Mesendoderm (in vitro differentiated cells): ENCODE measurements at regions not wholly inside any gene's neighbourhood (a gene's known extent, or its start where the extent isn't known, plus 50 kb on each side); places are given as distances from the start of the nearest gene placed in this dataset.
A peak's percentile ranks its signal among the peaks of the same experiment; 100 is the strongest.

Experiments
- DNase-seq: peaks from one replicate; pipeline ENCODE4 v3.0.0; 2013
- H2AK5ac ChIP-seq: 2 replicates; pipeline ENCODE4 v1.6.1; 2013; ENCODE audit warnings: low read length, inconsistent platforms
- H2BK120ac ChIP-seq: 2 replicates; pipeline ENCODE4 v1.6.1; 2013; ENCODE audit warnings: low read depth, mild to moderate bottlenecking, low read length, moderate library complexity, mixed read lengths
- H2BK15ac ChIP-seq: replicated peaks from 2 replicates; pipeline ENCODE4 v1.6.1; 2013; ENCODE audit warnings: low read depth, mild to moderate bottlenecking, moderate library complexity
- H2BK5ac ChIP-seq: 2 replicates; pipeline ENCODE4 v1.6.1; 2013; ENCODE audit warnings: low read length, inconsistent platforms
- H3K18ac ChIP-seq: 2 replicates; pipeline ENCODE4 v1.6.1; 2013; ENCODE audit warnings: mild to moderate bottlenecking, low read length, mixed read lengths
- H3K23ac ChIP-seq: one replicate; pipeline ENCODE4 v1.6.1; 2013; ENCODE audit warnings: low read length
- H3K27ac ChIP-seq: 2 replicates; pipeline ENCODE4 v1.5.1; 2013; ENCODE audit warnings: low read depth, mild to moderate bottlenecking, inconsistent platforms, low read length, moderate library complexity
- H3K27me3 ChIP-seq: 2 replicates; pipeline ENCODE4 v1.6.1; 2013; ENCODE audit warnings: low read length, control low read depth, mild to moderate bottlenecking, inconsistent platforms; ENCODE audit not compliant: insufficient read depth, poor library complexity
- H3K36me3 ChIP-seq: 2 replicates; pipeline ENCODE4 v1.6.1; 2013; ENCODE audit warnings: low read length, inconsistent platforms; ENCODE audit not compliant: control insufficient read depth, insufficient read depth
- H3K4ac ChIP-seq: one replicate; pipeline ENCODE4 v1.6.1; 2013; ENCODE audit warnings: low read depth, mild to moderate bottlenecking, low read length, moderate library complexity
- H3K4me1 ChIP-seq: 2 replicates; pipeline ENCODE4 v1.6.1; 2013; ENCODE audit warnings: low read depth, low read length, inconsistent platforms; ENCODE audit not compliant: control insufficient read depth
- H3K4me2 ChIP-seq: 2 replicates; pipeline ENCODE4 v1.6.1; 2013; ENCODE audit warnings: low read length
- H3K4me3 ChIP-seq: 2 replicates; pipeline ENCODE4 v1.5.1; 2013; ENCODE audit warnings: mild to moderate bottlenecking, low read length
- H3K56ac ChIP-seq: one replicate; pipeline ENCODE4 v1.6.1; 2013; ENCODE audit warnings: low read length
- H3K79me1 ChIP-seq: 2 replicates; pipeline ENCODE4 v1.6.1; 2013; ENCODE audit warnings: low read length, inconsistent platforms
- H3K79me2 ChIP-seq: 2 replicates; pipeline ENCODE4 v1.6.1; 2013; ENCODE audit warnings: mild to moderate bottlenecking, low read length; ENCODE audit not compliant: control insufficient read depth, insufficient read depth
- H3K9ac ChIP-seq: 2 replicates; pipeline ENCODE4 v1.6.1; 2013; ENCODE audit warnings: low read length, inconsistent platforms
- H4K5ac ChIP-seq: one replicate; pipeline ENCODE4 v1.6.1; 2013; ENCODE audit warnings: low read length
- H4K8ac ChIP-seq: one replicate; pipeline ENCODE4 v1.6.1; 2013; ENCODE audit warnings: low read depth, mild to moderate bottlenecking, control low read depth, low read length, moderate library complexity
- WGBS: extraction: QIAGEN DNeasy Blood & Tissue Kit; methylation state at CpG from one replicate; pipeline ENCODE4 v1.1.7; 2013; ENCODE audit warnings: low lambda C conversion rate, missing lambda C conversion rate; ENCODE audit not compliant: insufficient coverage; ENCODE audit errors: extremely low coverage; 5-methylcytosine and 5-hydroxymethylcytosine counted together

- Histone ChIP-seq H3K79me2 (no peaks in the 10 kb centered on the region), H4K5ac (no peak overlapping the region), H3K79me1 (no peaks in the 10 kb centered on the region), H2BK15ac (no peak overlapping the region), H3K4me1 (no peaks in the 10 kb centered on the region), H3K9ac (no peak overlapping the region), H3K23ac (no peak overlapping the region), H3K27ac (no peak overlapping the region), H3K18ac (no peak overlapping the region), H4K8ac (no peak overlapping the region), H2AK5ac (no peak overlapping the region), H3K36me3 (no peaks in the 10 kb centered on the region), H3K56ac (no peak overlapping the region), H3K4ac (no peak overlapping the region), H2BK5ac (no peak overlapping the region), H3K27me3 (no peaks in the 10 kb centered on the region), H3K4me3 (no peak overlapping the region), H3K4me2 (no peak overlapping the region), H2BK120ac (no peak overlapping the region)
- DNase-seq = no peak
- WGBS = no CpG with 5 or more reads among the region's 3 CpGs
Observed at GRCh38 chr18:57981308-57982028, 62.6 kb upstream of the NEDD4L start.

- Histone ChIP-seq H3K23ac (no peak overlapping the region), H3K4me2 (no peak overlapping the region), H3K4me1 (no peaks in the 10 kb centered on the region), H2AK5ac (no peak overlapping the region), H3K27me3 (no peaks in the 10 kb centered on the region), H3K4me3 (no peak overlapping the region), H2BK120ac (no peak overlapping the region), H4K5ac (no peak overlapping the region), H2BK15ac (no peak overlapping the region), H3K36me3 (no peaks in the 10 kb centered on the region), H3K79me1 (no peaks in the 10 kb centered on the region), H3K79me2 (no peaks in the 10 kb centered on the region), H2BK5ac (no peak overlapping the region), H3K4ac (no peak overlapping the region), H4K8ac (no peak overlapping the region), H3K18ac (no peak overlapping the region), H3K27ac (no peak overlapping the region), H3K9ac (no peak overlapping the region), H3K56ac (no peak overlapping the region)
- WGBS = no CpG with 5 or more reads among the region's 4 CpGs
- DNase-seq = no peak
Observed at GRCh38 chr18:57980573-57981307, 63.3 kb upstream of the NEDD4L start.

GRCh38 chr18:57976230-57976773 is 67.7 kb upstream of the NEDD4L start:
- DNase-seq = peak; percentile 18
- Histone ChIP-seq H4K8ac (no peak overlapping the region), H3K4me2 (no peak overlapping the region), H2AK5ac (no peak overlapping the region), H3K56ac (no peak overlapping the region), H3K79me2 (no peaks in the 10 kb centered on the region), H2BK15ac (no peak overlapping the region), H3K9ac (no peak overlapping the region), H3K18ac (no peak overlapping the region), H3K27ac (no peak overlapping the region), H3K4ac (no peak overlapping the region), H3K27me3 (no peaks in the 10 kb centered on the region), H3K23ac (no peak overlapping the region), H2BK5ac (no peak overlapping the region), H3K4me1 (no peaks in the 10 kb centered on the region), H2BK120ac (no peak overlapping the region), H4K5ac (no peak overlapping the region), H3K79me1 (no peaks in the 10 kb centered on the region), H3K4me3 (no peak overlapping the region), H3K36me3 (no peaks in the 10 kb centered on the region)
- no CpG with 5 or more reads among the region's 2 CpGs for WGBS

- Histone ChIP-seq H3K4me2 (no peak overlapping the region), H3K79me2 (no peaks in the 10 kb centered on the region), H3K4ac (no peak overlapping the region), H2BK5ac (no peak overlapping the region), H3K9ac (no peak overlapping the region), H3K27me3 (no peaks in the 10 kb centered on the region), H4K5ac (no peak overlapping the region), H3K36me3 (no peaks in the 10 kb centered on the region), H2BK120ac (no peak overlapping the region), H2BK15ac (no peak overlapping the region), H3K23ac (no peak overlapping the region), H4K8ac (no peak overlapping the region), H2AK5ac (no peak overlapping the region), H3K56ac (no peak overlapping the region), H3K4me3 (no peak overlapping the region), H3K4me1 (no peaks in the 10 kb centered on the region), H3K18ac (no peak overlapping the region), H3K79me1 (no peaks in the 10 kb centered on the region), H3K27ac (no peak overlapping the region)
- WGBS = no CpG with 5 or more reads among the region's 2 CpGs
- DNase-seq = no peak
Observed at GRCh38 chr18:57975805-57976204, 68.2 kb upstream of the NEDD4L start.

GRCh38 chr18:57974585-57975265 is 69.3 kb upstream of the NEDD4L start:
- no peak for DNase-seq
- H3K18ac ChIP-seq = no peak overlapping the region
- H2BK120ac ChIP-seq = no peak overlapping the region
- no peak overlapping the region for H3K4me2 ChIP-seq
- H2AK5ac ChIP-seq = no peak overlapping the region
- no peaks in the 10 kb centered on the region for H3K4me1 ChIP-seq
- H3K4ac ChIP-seq = no peak overlapping the region
- H3K9ac ChIP-seq = no peak overlapping the region
- no peaks in the 10 kb centered on the region for H3K36me3 ChIP-seq
- no CpG with 5 or more reads among the region's 6 CpGs for WGBS
- H3K27me3 ChIP-seq = no peaks in the 10 kb centered on the region
- no peaks in the 10 kb centered on the region for H3K79me2 ChIP-seq
- no peak overlapping the region for H3K23ac ChIP-seq
- no peak overlapping the region for H2BK15ac ChIP-seq
- H3K4me3 ChIP-seq = no peak overlapping the region
- H3K79me1 ChIP-seq = no peaks in the 10 kb centered on the region
- H3K27ac ChIP-seq = no peak overlapping the region
- H4K5ac ChIP-seq = no peak overlapping the region
- no peak overlapping the region for H2BK5ac ChIP-seq
- H3K56ac ChIP-seq = no peak overlapping the region
- H4K8ac ChIP-seq = no peak overlapping the region
